ENCODE measurements at regions not wholly inside any gene's neighbourhood (a gene's known extent, or its start where the extent isn't known, plus 50 kb on each side); places are given as distances from the start of the nearest gene placed in this dataset.

- Histone ChIP-seq H2AFZ (ENCODE audit: low read length) (no peak overlapping the region), H3K4me1 (ENCODE audit: insufficient read depth, low read length) (no peaks in the 10 kb centered on the region), H3K4me3 (replicated peaks in 1 of 3; ENCODE audit: insufficient read depth in 1 of 3, low read depth in 2 of 3, low read length in 3 of 3) (no peak overlapping the region), H3K9ac (ENCODE audit: insufficient read depth, low read depth, low read length) (no peak overlapping the region), H3K79me2 (ENCODE audit: insufficient read depth, low read length) (no peaks in the 10 kb centered on the region), H3K9me3 (ENCODE audit: low read length) (no peaks in the 10 kb centered on the region), H3K27me3 (ENCODE audit: control insufficient read depth in 1 of 2, insufficient read depth in 2 of 2, low read length in 2 of 2) (peaks cover 0 to 3% of the 10 kb centered on the region in 2 experiments; a peak in 2 of 5 replicates), H3K36me3 (replicated peaks in 1 of 2; ENCODE audit: control insufficient read depth in 1 of 2, insufficient read depth in 2 of 2, low read length in 2 of 2) (no peaks in the 10 kb centered on the region), H3K4me2 (ENCODE audit: low read depth, low read length) (peak overlapping the region; percentile 9; the same call in 1 of the 2 replicates), H3K27ac (ENCODE audit: extremely low read length, insufficient read depth, low read length) (no peak overlapping the region), H4K20me1 (ENCODE audit: insufficient read depth, low read length) (no peaks in the 10 kb centered on the region)
- WGBS (ENCODE audit: low lambda C conversion rate), result 6% methylated on average over 4 of the region's 4 CpGs
- FAIRE-seq (peak; percentile 48), ATAC-seq (peak; percentile 99), DNase-seq (ENCODE audit: low spot score) (peak; percentile 35)
- CTCF ChIA-PET (ENCODE audit: low intra/inter-chr PET ratio, low total read pairs), result interaction anchor here (1.7 kb wide), 1 partner anchor 655 kb away, joined by 3 read pairs; no protein-coding TSS in a partner anchor
- no TSS peak for BruUV-seq (replicated peaks)
- in situ Hi-C loops (cut with HindIII; ENCODE audit: extremely low pct_ligation_motif_present, low pct_unique_long_range_greater_than_20kb), result no loop called here
- POLR2A ChIA-PET, result no interaction called here
- intact Hi-C loops (cut with micrococcal nuclease; ENCODE audit: unreplicated experiment), result loop anchor here (10.0 kb wide), 1 partner anchor 655 kb away; the partner anchor contains the start of gene FAT1
- TF ChIP-seq CEBPG (CRISPR knock-in tag; IDR thresholded peaks at IDR 0.05), result peak; percentile 34; the same call in 1 of the 2 replicates
- TF ChIP-seq GABPB1 (CRISPR knock-in tag; IDR thresholded peaks at IDR 0.05), result no peak
- no peak for TF ChIP-seq ATM (IDR thresholded peaks at IDR 0.05; ENCODE audit: borderline replicate concordance)
- peak; percentile 22 for TF ChIP-seq XRCC5 (optimal IDR thresholded peaks at IDR 0.05; ENCODE audit: low read length)
- no peak for TF ChIP-seq ZNF20 (CRISPR knock-in tag; IDR thresholded peaks at IDR 0.05)
- no peak for TF ChIP-seq UBTF (CRISPR knock-in tag; IDR thresholded peaks at IDR 0.05)
- TF ChIP-seq, protein P1, sequence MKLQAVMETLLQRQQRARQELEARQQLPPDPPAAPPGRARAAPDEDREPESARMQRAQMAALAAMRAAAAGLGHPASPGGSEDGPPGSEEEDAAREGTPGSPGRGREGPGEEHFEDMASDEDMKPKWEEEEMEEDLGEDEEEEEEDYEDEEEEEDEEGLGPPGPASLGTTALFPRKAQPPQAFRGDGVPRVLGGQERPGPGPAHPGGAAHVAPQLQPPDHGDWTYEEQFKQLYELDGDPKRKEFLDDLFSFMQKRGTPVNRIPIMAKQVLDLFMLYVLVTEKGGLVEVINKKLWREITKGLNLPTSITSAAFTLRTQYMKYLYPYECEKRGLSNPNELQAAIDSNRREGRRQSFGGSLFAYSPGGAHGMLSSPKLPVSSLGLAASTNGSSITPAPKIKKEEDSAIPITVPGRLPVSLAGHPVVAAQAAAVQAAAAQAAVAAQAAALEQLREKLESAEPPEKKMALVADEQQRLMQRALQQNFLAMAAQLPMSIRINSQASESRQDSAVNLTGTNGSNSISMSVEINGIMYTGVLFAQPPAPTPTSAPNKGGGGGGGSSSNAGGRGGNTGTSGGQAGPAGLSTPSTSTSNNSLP (IDR thresholded peaks at IDR 0.05; ENCODE audit: low read depth, low read length), result no peak
- TF ChIP-seq ARID5B (CRISPR knock-in tag; IDR thresholded peaks at IDR 0.05), result no peak
- TF ChIP-seq RBM39 (IDR thresholded peaks at IDR 0.05; ENCODE audit: low read depth, low read length, poor library complexity, severe bottlenecking), result no peak
- TF ChIP-seq THYN1 (CRISPR knock-in tag; IDR thresholded peaks at IDR 0.05; ENCODE audit: borderline replicate concordance, low read depth), result no peak
- TF ChIP-seq, protein P2, sequence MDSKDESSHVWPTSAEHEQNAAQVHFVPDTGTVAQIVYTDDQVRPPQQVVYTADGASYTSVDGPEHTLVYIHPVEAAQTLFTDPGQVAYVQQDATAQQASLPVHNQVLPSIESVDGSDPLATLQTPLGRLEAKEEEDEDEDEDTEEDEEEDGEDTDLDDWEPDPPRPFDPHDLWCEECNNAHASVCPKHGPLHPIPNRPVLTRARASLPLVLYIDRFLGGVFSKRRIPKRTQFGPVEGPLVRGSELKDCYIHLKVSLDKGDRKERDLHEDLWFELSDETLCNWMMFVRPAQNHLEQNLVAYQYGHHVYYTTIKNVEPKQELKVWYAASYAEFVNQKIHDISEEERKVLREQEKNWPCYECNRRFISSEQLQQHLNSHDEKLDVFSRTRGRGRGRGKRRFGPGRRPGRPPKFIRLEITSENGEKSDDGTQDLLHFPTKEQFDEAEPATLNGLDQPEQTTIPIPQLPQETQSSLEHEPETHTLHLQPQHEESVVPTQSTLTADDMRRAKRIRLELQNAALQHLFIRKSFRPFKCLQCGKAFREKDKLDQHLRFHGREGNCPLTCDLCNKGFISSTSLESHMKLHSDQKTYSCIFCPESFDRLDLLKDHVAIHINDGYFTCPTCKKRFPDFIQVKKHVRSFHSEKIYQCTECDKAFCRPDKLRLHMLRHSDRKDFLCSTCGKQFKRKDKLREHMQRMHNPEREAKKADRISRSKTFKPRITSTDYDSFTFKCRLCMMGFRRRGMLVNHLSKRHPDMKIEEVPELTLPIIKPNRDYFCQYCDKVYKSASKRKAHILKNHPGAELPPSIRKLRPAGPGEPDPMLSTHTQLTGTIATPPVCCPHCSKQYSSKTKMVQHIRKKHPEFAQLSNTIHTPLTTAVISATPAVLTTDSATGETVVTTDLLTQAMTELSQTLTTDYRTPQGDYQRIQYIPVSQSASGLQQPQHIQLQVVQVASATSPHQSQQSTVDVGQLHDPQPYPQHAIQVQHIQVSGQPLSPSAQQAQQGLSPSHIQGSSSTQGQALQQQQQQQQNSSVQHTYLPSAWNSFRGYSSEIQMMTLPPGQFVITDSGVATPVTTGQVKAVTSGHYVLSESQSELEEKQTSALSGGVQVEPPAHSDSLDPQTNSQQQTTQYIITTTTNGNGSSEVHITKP (CRISPR knock-in tag; IDR thresholded peaks at IDR 0.05; ENCODE audit: low read depth), result no peak
- peak; percentile 48; the same call in 1 of the 2 replicates for TF ChIP-seq TFAP4 (IDR thresholded peaks at IDR 0.05; ENCODE audit: borderline replicate concordance, low read depth)
These were observed 615.4 kb upstream of the ZFP42 start for GRCh38 chr4:187380181-187380581.
